ENCODE measurements at regions not wholly inside any gene's neighbourhood (a gene's known extent, or its start where the extent isn't known, plus 50 kb on each side); places are given as distances from the start of the nearest gene placed in this dataset.

GRCh38 chr15:38879909-38880471, 315.4 kb upstream of the RASGRP1 start:
- TF ChIP-seq, protein P1, sequence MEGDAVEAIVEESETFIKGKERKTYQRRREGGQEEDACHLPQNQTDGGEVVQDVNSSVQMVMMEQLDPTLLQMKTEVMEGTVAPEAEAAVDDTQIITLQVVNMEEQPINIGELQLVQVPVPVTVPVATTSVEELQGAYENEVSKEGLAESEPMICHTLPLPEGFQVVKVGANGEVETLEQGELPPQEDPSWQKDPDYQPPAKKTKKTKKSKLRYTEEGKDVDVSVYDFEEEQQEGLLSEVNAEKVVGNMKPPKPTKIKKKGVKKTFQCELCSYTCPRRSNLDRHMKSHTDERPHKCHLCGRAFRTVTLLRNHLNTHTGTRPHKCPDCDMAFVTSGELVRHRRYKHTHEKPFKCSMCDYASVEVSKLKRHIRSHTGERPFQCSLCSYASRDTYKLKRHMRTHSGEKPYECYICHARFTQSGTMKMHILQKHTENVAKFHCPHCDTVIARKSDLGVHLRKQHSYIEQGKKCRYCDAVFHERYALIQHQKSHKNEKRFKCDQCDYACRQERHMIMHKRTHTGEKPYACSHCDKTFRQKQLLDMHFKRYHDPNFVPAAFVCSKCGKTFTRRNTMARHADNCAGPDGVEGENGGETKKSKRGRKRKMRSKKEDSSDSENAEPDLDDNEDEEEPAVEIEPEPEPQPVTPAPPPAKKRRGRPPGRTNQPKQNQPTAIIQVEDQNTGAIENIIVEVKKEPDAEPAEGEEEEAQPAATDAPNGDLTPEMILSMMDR (IDR thresholded peaks at IDR 0.05): no peak
- Histone ChIP-seq H3K4me1 (no peaks in the 10 kb centered on the region), H3K27me3 (no peaks in the 10 kb centered on the region), H3K27ac (no peak overlapping the region), H3K9me3 (no peaks in the 10 kb centered on the region), H3K36me3 (no peaks in the 10 kb centered on the region), H3K4me3 (no peak overlapping the region)
- peak in 1 of 2 donors; percentile 9 for DNase-seq
- intact Hi-C loops (cut with DNase I): no loop called here
- peak in 4 of 8 donors; percentile 30 to 71 (median 50) for ATAC-seq
- WGBS, 2 donors: 68 to 81% methylated on average over 4 of the region's 4 CpGs

DNA sequence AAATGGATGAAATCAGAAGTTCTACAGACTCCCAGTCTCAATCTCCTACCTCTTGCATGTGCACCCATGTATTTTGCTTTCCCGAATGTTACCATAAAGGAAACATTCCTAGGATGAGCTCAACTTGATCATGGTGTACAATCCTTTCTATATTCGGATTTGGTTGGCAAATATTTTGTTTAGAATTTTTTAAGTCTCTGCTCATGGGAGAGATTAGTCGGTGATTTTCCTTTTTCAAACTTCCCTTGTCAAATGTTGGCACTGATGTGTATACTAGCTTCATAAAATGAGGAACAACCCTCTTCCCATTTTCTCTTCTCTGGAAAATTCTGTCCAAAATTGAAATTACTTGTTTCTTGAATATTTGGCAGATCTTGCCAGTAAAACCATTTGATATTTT, 317.6 kb upstream of the RASGRP1 start:
- Histone ChIP-seq H3K9me3 (no peaks in the 10 kb centered on the region), H3K4me1 (peaks cover 0 to 4% (median 0%) of the 10 kb centered on the region in 9 donors), H3K27me3 (no peaks in the 10 kb centered on the region), H3K4me3 (no peak overlapping the region), H3K27ac (no peak overlapping the region), H3K36me3 (no peaks in the 10 kb centered on the region)
- 67 to 84% methylated on average over 3 of the region's 3 CpGs for WGBS, 2 donors
- ATAC-seq (no peak), DNase-seq (no peak)
- TF ChIP-seq, protein P1 (IDR thresholded peaks at IDR 0.05): no peak
- intact Hi-C loops (cut with DNase I): no loop called here

DNA sequence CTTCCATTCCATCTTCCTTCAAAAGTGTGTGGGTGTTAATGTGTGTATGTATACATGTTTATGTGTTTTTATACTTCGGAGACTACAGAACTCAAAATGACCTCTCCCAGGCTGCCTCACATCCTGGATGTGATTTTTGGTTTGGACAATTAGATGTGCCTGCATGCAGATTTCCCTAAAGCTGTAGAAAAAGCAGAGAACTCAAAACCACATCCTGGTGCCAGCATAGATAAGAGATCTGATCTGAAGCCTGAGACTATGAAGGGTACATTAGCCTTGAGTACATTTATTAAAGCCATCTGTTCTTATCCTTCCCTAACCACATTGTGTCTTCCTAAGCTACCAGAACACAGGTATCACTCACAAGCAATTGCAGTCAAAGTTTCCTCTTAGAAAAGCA, 319.4 kb upstream of the RASGRP1 start:
- TF ChIP-seq, protein P1 (IDR thresholded peaks at IDR 0.05): no peak

DNA sequence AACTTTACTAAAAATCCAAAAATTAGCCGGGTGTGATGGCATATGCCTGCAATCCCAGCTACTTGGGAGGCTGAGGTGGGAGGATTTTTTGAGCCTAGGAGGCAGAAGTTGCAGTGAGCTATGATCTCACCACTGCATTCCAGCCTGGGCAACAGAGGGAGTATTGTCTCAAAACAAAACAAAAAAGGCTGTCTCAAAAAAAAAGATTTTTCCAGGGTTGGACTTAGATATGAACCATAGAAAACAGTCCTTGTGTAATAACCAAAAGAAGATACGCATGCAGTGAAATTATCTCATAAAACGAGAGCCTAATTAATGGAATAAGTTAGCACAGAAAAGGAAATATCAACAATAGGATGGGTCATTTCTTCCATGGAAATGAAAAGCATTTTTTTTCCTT, 320.4 kb upstream of the RASGRP1 start:
- H3K4me1 ChIP-seq: peaks cover 0 to 4% (median 0%) of the 10 kb centered on the region in 9 donors
- no peaks in the 10 kb centered on the region for H3K36me3 ChIP-seq
- no peak overlapping the region for H3K4me3 ChIP-seq
- ATAC-seq (peak in 1 of 8 donors; percentile 55), DNase-seq (no peak)
- peak overlapping the region in 1 of 10 donors; percentile 15 for H3K27ac ChIP-seq
- 69 to 71% methylated on average over 3 of the region's 3 CpGs for WGBS, 2 donors
- TF ChIP-seq, protein P1 (IDR thresholded peaks at IDR 0.05): no peak
- intact Hi-C loops (cut with DNase I): no loop called here
- H3K27me3 ChIP-seq: no peaks in the 10 kb centered on the region
- H3K9me3 ChIP-seq: no peaks in the 10 kb centered on the region

More for the DNA sequence above, 319.4 kb upstream of the RASGRP1 start:
- ATAC-seq: no peak
- no peaks in the 10 kb centered on the region for H3K36me3 ChIP-seq
- WGBS, 2 donors: 56 to 75% methylated on average over 1 of the region's 1 CpG
- H3K27ac ChIP-seq: no peak overlapping the region
- H3K4me1 ChIP-seq: peaks cover 0 to 4% (median 0%) of the 10 kb centered on the region in 9 donors
- intact Hi-C loops (cut with DNase I): no loop called here
- no peak overlapping the region for H3K4me3 ChIP-seq
- no peaks in the 10 kb centered on the region for H3K9me3 ChIP-seq
- no peaks in the 10 kb centered on the region for H3K27me3 ChIP-seq
- no peak for DNase-seq

Data from heart right ventricle (tissue), 16 donors.